Upper lobe of right lung (tissue), 1 donor: ENCODE measurements at regions not wholly inside any gene's neighbourhood (a gene's known extent, or its start where the extent isn't known, plus 50 kb on each side); places are given as distances from the start of the nearest gene placed in this dataset.
A peak's percentile ranks its signal among the peaks of the same experiment; 100 is the strongest.

ENCODE experiments used
- ATAC-seq: fragments of 200-7000 bp; cut with Tn5 transposase; one replicate; pipeline ENCODE4 v1.9.1; 2020; ENCODE audit warnings: mild to moderate bottlenecking, moderate library complexity
- DNase-seq: peaks from one replicate; pipeline ENCODE4 v3.0.0-alpha.2; 2020
- H3K27ac ChIP-seq: fragments of 200-600 bp; one replicate; pipeline ENCODE4 v1.8.0; 2022
- H3K27me3 ChIP-seq: fragments of 200-600 bp; one replicate; pipeline ENCODE4 v1.8.0; 2022; ENCODE audit warnings: mild to moderate bottlenecking
- H3K36me3 ChIP-seq: fragments of 200-600 bp; one replicate; pipeline ENCODE4 v1.8.0; 2022
- H3K4me1 ChIP-seq: fragments of 200-600 bp; one replicate; pipeline ENCODE4 v1.8.0; 2022
- H3K4me3 ChIP-seq: fragments of 200-600 bp; one replicate; pipeline ENCODE4 v1.8.0; 2022; ENCODE audit warnings: mild to moderate bottlenecking
- H3K9me3 ChIP-seq: fragments of 200-600 bp; one replicate; pipeline ENCODE4 v1.8.0; 2022
- intact Hi-C: fragments of 100-400 bp; cut with DNase I; formaldehyde crosslinking; loops from one replicate; pipeline ENCODE4 v1.11.0; 2022
- TF ChIP-seq, protein P1 (sequence below): fragments of 200-600 bp; IDR thresholded peaks from one replicate; pipeline ENCODE4 v1.8.0; 2022; ENCODE audit warnings: antibody characterized with exemption
- donor health status: DM: no; HTN: yes; CAD: no; lungs with severe emphysema.

GRCh38 chr10:130557181-130557845, 421.1 kb downstream of the GLRX3 start:
- ATAC-seq: no peak
- no peaks in the 10 kb centered on the region for H3K9me3 ChIP-seq
- no peak for DNase-seq
- TF ChIP-seq, protein P1, sequence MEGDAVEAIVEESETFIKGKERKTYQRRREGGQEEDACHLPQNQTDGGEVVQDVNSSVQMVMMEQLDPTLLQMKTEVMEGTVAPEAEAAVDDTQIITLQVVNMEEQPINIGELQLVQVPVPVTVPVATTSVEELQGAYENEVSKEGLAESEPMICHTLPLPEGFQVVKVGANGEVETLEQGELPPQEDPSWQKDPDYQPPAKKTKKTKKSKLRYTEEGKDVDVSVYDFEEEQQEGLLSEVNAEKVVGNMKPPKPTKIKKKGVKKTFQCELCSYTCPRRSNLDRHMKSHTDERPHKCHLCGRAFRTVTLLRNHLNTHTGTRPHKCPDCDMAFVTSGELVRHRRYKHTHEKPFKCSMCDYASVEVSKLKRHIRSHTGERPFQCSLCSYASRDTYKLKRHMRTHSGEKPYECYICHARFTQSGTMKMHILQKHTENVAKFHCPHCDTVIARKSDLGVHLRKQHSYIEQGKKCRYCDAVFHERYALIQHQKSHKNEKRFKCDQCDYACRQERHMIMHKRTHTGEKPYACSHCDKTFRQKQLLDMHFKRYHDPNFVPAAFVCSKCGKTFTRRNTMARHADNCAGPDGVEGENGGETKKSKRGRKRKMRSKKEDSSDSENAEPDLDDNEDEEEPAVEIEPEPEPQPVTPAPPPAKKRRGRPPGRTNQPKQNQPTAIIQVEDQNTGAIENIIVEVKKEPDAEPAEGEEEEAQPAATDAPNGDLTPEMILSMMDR: no peak
- no peaks in the 10 kb centered on the region for H3K27me3 ChIP-seq
- intact Hi-C loops: no loop called here
- no peaks in the 10 kb centered on the region for H3K36me3 ChIP-seq
- H3K4me3 ChIP-seq: no peak overlapping the region
- H3K4me1 ChIP-seq: no peaks in the 10 kb centered on the region
- H3K27ac ChIP-seq: no peak overlapping the region

GRCh38 chr10:130558746-130559546, 422.8 kb downstream of the GLRX3 start:
- TF ChIP-seq, protein P1: no peak
- no peak for ATAC-seq
- Histone ChIP-seq H3K4me3 (no peak overlapping the region), H3K27ac (no peak overlapping the region), H3K9me3 (no peaks in the 10 kb centered on the region), H3K27me3 (no peaks in the 10 kb centered on the region), H3K36me3 (no peaks in the 10 kb centered on the region), H3K4me1 (no peaks in the 10 kb centered on the region)
- no peak for DNase-seq
- intact Hi-C loops: no loop called here

DNA sequence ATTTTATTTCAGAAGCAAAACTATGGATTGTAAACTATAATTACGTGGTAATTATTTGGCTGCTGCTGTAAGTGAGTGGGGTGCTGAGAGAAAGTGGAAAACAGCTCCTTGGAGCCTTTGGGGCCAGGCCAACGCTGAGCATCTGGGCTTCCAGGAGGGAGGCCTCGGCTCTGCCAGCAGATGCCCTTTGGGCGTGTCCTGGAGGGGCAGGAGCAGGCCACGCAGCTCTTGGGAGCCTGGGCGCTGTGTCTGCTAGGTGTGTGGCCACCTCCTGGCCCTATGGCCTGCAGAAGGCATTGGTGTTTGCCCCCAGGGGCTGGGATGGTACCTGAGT, 423.3 kb downstream of the GLRX3 start:
- TF ChIP-seq, protein P1: no peak
- no peak overlapping the region for H3K4me3 ChIP-seq
- DNase-seq (peak; percentile 50), ATAC-seq (no peak)
- no peaks in the 10 kb centered on the region for H3K9me3 ChIP-seq
- no peaks in the 10 kb centered on the region for H3K36me3 ChIP-seq
- H3K27ac ChIP-seq: no peak overlapping the region
- no peaks in the 10 kb centered on the region for H3K27me3 ChIP-seq
- no peaks in the 10 kb centered on the region for H3K4me1 ChIP-seq
- intact Hi-C loops: no loop called here

DNA sequence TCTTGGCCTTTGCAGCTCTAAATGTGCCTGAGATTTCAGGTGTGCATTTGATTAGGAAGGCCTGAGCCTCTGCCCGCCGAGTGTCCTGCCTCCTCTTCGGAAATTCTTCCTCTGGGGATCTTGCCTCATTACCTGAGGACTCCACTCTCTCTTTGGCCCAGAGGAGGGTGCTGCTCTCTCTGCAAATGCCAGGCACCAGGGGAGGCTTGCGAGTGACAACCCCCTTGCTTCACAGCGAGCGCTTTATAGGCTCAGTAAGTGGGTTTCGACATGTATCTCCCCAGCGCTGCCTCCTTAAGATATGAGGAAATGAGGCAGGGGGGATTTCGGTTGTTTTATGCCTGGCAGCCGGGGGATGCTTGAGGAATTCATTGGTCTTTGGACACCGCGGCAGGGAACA, 423.9 kb downstream of the GLRX3 start:
- Histone ChIP-seq H3K9me3 (no peaks in the 10 kb centered on the region), H3K4me1 (no peaks in the 10 kb centered on the region), H3K36me3 (no peaks in the 10 kb centered on the region), H3K4me3 (no peak overlapping the region), H3K27ac (no peak overlapping the region), H3K27me3 (no peaks in the 10 kb centered on the region)
- TF ChIP-seq, protein P1: no peak
- intact Hi-C loops: no loop called here
- DNase-seq (no peak), ATAC-seq (no peak)

DNA sequence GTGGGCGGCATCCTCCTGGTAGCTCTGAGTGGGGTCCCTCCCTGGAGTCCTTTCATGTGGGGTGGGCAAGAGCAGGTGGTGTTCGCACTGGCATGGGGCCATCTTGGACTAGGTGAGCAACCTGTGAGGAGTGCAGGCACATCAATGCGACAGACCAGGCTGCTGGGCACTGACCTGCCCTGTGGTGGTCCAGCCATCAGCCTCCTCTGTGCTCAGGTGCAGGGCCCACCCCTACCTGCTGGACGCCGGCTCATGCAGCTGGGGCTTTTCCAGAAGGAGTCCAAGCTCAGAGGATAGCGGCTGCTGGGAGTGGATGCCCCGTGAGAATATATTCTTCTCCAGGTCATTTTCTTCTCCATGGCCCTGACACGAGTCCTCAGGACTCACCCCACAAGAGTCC, 424.4 kb downstream of the GLRX3 start:
- Histone ChIP-seq H3K27ac (no peak overlapping the region), H3K4me1 (no peaks in the 10 kb centered on the region), H3K27me3 (no peaks in the 10 kb centered on the region), H3K4me3 (no peak overlapping the region), H3K36me3 (no peaks in the 10 kb centered on the region), H3K9me3 (no peaks in the 10 kb centered on the region)
- intact Hi-C loops: no loop called here
- DNase-seq: peak; percentile 48
- ATAC-seq: no peak
- TF ChIP-seq, protein P1: no peak
